HCT116 (cell line): ENCODE measurements at regions not wholly inside any gene's neighbourhood (a gene's known extent, or its start where the extent isn't known, plus 50 kb on each side); places are given as distances from the start of the nearest gene placed in this dataset.

ENCODE experiments used
- ATAC-seq: fragments of 200-7000 bp; cut with Tn5 transposase; 2 replicates; pipeline ENCODE4 v1.9.1; 2020; ENCODE audit warnings: mild to moderate bottlenecking, moderate library complexity
- BruUV-seq: library from RNA; stranded (reverse); fragments of 400-500 nt; replicated peaks from 2 replicates; lab custom pipeline; 2021; lab: Mats Ljungman, UMichigan
- CTCF ChIA-PET: fragments of 300-600 bp; sonication (Branson Sonifier 250); formaldehyde crosslinking; loops from one replicate; lab custom pipeline; 2021; ENCODE audit warnings: antibody characterized with exemption; lab: Charles Lee
- POLR2A ChIA-PET: fragments of 300-600, 350-600 bp; sonication (Branson Sonifier 250); formaldehyde crosslinking; loops from one replicate; lab custom pipeline; 2021; ENCODE audit warnings: antibody characterized with exemption; lab: Charles Lee
- RAD21 ChIA-PET, 2 experiments: fragments of 300-600 bp; sonication (Branson Sonifier 250); formaldehyde crosslinking; loops; one replicate each; lab custom pipeline; 2023; ENCODE audit warnings: low total read pairs in 2 of 2; ENCODE audit not compliant: uncharacterized antibody in 2 of 2, unreplicated experiment in 2 of 2, low non-redundant PET in 1 of 2; lab: Charles Lee
- DNase-seq: peaks from one replicate; pipeline ENCODE4 v3.0.0-alpha.2; 2010; ENCODE audit warnings: low read depth, low spot score
- H2AFZ ChIP-seq: fragments of 200-600 bp; shearing (Covaris generic), sonication (generic); 2 replicates; pipeline ENCODE4 v1.6.1; 2017; ENCODE audit warnings: low read depth, mixed run types, mixed read lengths, antibody characterized with exemption, low read length; ENCODE audit not compliant: poor library complexity, severe bottlenecking
- H3K27ac ChIP-seq: 2 replicates; pipeline ENCODE4 v1.5.1; 2012; ENCODE audit warnings: low read depth, low read length
- H3K27me3 ChIP-seq: fragments of 200-600 bp; sonication (generic); 2 replicates; pipeline ENCODE4 v1.6.1; 2016; ENCODE audit warnings: mixed run types, low read length, mixed read lengths; ENCODE audit not compliant: insufficient read depth
- H3K36me3 ChIP-seq, 2 experiments: fragments of 200-500 bp in 1 of 2; fragments of 200-600 bp in 1 of 2; sonication (Bioruptor generic) in 1 of 2; sonication (generic) in 1 of 2; 2 replicates each; pipeline versions ENCODE4 v1.5.1 to v1.6.1; 2014 to 2016; ENCODE audit warnings: low read length in 2 of 2, inconsistent platforms in 1 of 2, mixed read lengths in 1 of 2, mixed run types in 1 of 2; ENCODE audit not compliant: insufficient read depth in 2 of 2, control insufficient read depth in 1 of 2
- H3K4me1 ChIP-seq, 2 experiments: fragments of 200-600 bp in 1 of 2; sonication (generic) in 1 of 2; 2 replicates each; pipeline versions ENCODE4 v1.5.1 to v1.6.1; 2012 to 2017; ENCODE audit warnings: low read length in 2 of 2, inconsistent platforms in 1 of 2, mild to moderate bottlenecking in 1 of 2, mixed read lengths in 1 of 2, mixed run types in 1 of 2, moderate library complexity in 1 of 2; ENCODE audit not compliant: insufficient read depth in 2 of 2, control insufficient read depth in 1 of 2
- H3K4me2 ChIP-seq: fragments of 200-600 bp; sonication (generic); 2 replicates; pipeline ENCODE4 v1.6.1; 2017; ENCODE audit warnings: mixed run types, low read length, mixed read lengths
- H3K4me3 ChIP-seq, 2 experiments: fragments of 200-600 bp in 1 of 2; sonication (generic) in 1 of 2; replicated peaks in 1 of 2; 2 replicates each; pipeline ENCODE4 v1.5.1; 2011 to 2016; ENCODE audit warnings: low read length in 2 of 2, control low read depth in 1 of 2, low read depth in 1 of 2, mild to moderate bottlenecking in 1 of 2, mixed read lengths in 1 of 2, mixed run types in 1 of 2
- H3K79me2 ChIP-seq: fragments of 200-600 bp; sonication (generic); 2 replicates; pipeline ENCODE4 v1.6.1; 2017; ENCODE audit warnings: mild to moderate bottlenecking, mixed run types, low read length, moderate library complexity, mixed read lengths; ENCODE audit not compliant: insufficient read depth
- H3K9ac ChIP-seq: fragments of 200-600 bp; sonication (generic); 2 replicates; pipeline ENCODE4 v1.6.1; 2016; ENCODE audit warnings: low read length, mixed read lengths
- H3K9me2 ChIP-seq: fragments of 200-600 bp; sonication (generic), shearing (Covaris generic); 2 replicates; pipeline ENCODE4 v1.6.1; 2017; ENCODE audit warnings: mixed run types, mild to moderate bottlenecking, moderate library complexity; ENCODE audit not compliant: insufficient read depth
- H3K9me3 ChIP-seq, 2 experiments: fragments of 200-500 bp in 1 of 2; fragments of 200-600 bp in 1 of 2; sonication (Bioruptor generic) in 1 of 2; sonication (generic) in 1 of 2; 2 replicates each; pipeline ENCODE4 v1.6.1; 2014 to 2017; ENCODE audit warnings: low read length in 2 of 2, mixed read lengths in 2 of 2, inconsistent platforms in 1 of 2, low read depth in 1 of 2, mild to moderate bottlenecking in 1 of 2, mixed run types in 1 of 2, moderate library complexity in 1 of 2; ENCODE audit not compliant: control insufficient read depth in 1 of 2, insufficient read depth in 1 of 2
- H4K20me1 ChIP-seq: fragments of 200-600 bp; sonication (generic), shearing (Covaris generic); 2 replicates; pipeline ENCODE4 v1.6.1; 2017; ENCODE audit warnings: mixed run types, mild to moderate bottlenecking, moderate library complexity; ENCODE audit not compliant: insufficient read depth
- CBX3 ChIP-seq: IDR thresholded peaks from 2 replicates; pipeline ENCODE4 v1.6.1; 2012; ENCODE audit warnings: low read depth
- CEBPB ChIP-seq: IDR thresholded peaks from 2 replicates; pipeline ENCODE4 v1.6.1; 2012; ENCODE audit warnings: low read depth
- EGR1 ChIP-seq: IDR thresholded peaks from 2 replicates; pipeline ENCODE4 v1.6.1; 2012; ENCODE audit warnings: low read depth
- EZH2 ChIP-seq: fragments of 200-600 bp; sonication (generic); IDR thresholded peaks from 2 replicates; pipeline ENCODE4 v1.6.1; 2017; ENCODE audit warnings: antibody characterized with exemption, mixed run types
- POLR2AphosphoS5 ChIP-seq: IDR thresholded peaks from 2 replicates; pipeline ENCODE4 v1.6.1; 2011; ENCODE audit warnings: mild to moderate bottlenecking, low read depth, low read length, moderate library complexity
- ZNF274 ChIP-seq: fragments of 200-500 bp; sonication (Bioruptor generic); IDR thresholded peaks from 2 replicates; pipeline ENCODE4 v1.6.1; 2014; ENCODE audit warnings: mild to moderate bottlenecking, low read depth, low read length, inconsistent platforms
- intact Hi-C: fragments of 100-400 bp; cut with micrococcal nuclease; formaldehyde crosslinking; loops from 2 replicates; pipeline ENCODE4 v1.10.0; 2022

- Histone ChIP-seq H3K27ac (peak overlapping the region; percentile 26; the same call in 1 of the 2 replicates), H3K27me3 (no peaks in the 10 kb centered on the region), H3K4me1 (peaks cover 15 to 64% of the 10 kb centered on the region in 2 experiments), H4K20me1 (no peaks in the 10 kb centered on the region; the same call in 1 of the 2 replicates), H3K79me2 (peaks cover 82% of the 10 kb centered on the region), H3K36me3 (no peaks in the 10 kb centered on the region), H3K4me2 (peak overlapping the region; percentile 7; the same call in 1 of the 2 replicates), H3K9me2 (no peaks in the 10 kb centered on the region), H3K9ac (no peak overlapping the region), H3K4me3 (no peak overlapping the region), H2AFZ (no peak overlapping the region), H3K9me3 (no peaks in the 10 kb centered on the region)
- ChIA-PET POLR2A (no interaction called here), RAD21 (no interaction called here), CTCF (interaction anchor here (1.5 kb wide), 1 partner anchor 24 kb away, joined by 8 read pairs; no protein-coding TSS in a partner anchor)
- BruUV-seq = no TSS peak
- TF ChIP-seq EZH2 (no peak), POLR2AphosphoS5 (no peak), CBX3 (no peak), CEBPB (no peak), EGR1 (no peak), ZNF274 (no peak)
- ATAC-seq (no peak), DNase-seq (no peak)
- intact Hi-C loops = no loop called here
These were observed 214.1 kb downstream of the SEC14L1 start for GRCh38 chr17:77354670-77355455.

- RAD21 ChIA-PET = no interaction called here
- Histone ChIP-seq H3K9me3 (no peaks in the 10 kb centered on the region), H3K4me1 (peaks cover 15 to 61% of the 10 kb centered on the region in 2 experiments), H2AFZ (no peak overlapping the region), H3K79me2 (peaks cover 80% of the 10 kb centered on the region), H4K20me1 (no peaks in the 10 kb centered on the region; the same call in 1 of the 2 replicates), H3K27ac (peak overlapping the region; percentile 74), H3K9ac (peak overlapping the region; percentile 37), H3K4me2 (peak overlapping the region; percentile 54), H3K4me3 (no peak overlapping the region), H3K36me3 (no peaks in the 10 kb centered on the region), H3K27me3 (no peaks in the 10 kb centered on the region), H3K9me2 (no peaks in the 10 kb centered on the region)
- CTCF ChIA-PET = interaction anchor here (1.1 kb wide), 1 partner anchor 25 kb away, joined by 3 read pairs; no protein-coding TSS in a partner anchor
- BruUV-seq = no TSS peak
- intact Hi-C loops = no loop called here
- peak; percentile 35 for DNase-seq
- POLR2A ChIA-PET = no interaction called here
- peak; percentile 57 for ATAC-seq
- TF ChIP-seq POLR2AphosphoS5 = no peak
These were observed 215.4 kb downstream of the SEC14L1 start for GRCh38 chr17:77356109-77356689.
